K562 (cell line): ENCODE measurements at regions not wholly inside any gene's neighbourhood (a gene's known extent, or its start where the extent isn't known, plus 50 kb on each side); places are given as distances from the start of the nearest gene placed in this dataset.

Experiments used
- MAFG ChIP-seq: fragments of 450-650 bp; conservative IDR thresholded peaks from 2 replicates; pipeline ENCODE4 v1.6.1; 2016; ENCODE audit warnings: missing genetic modification characterization, missing compliant biosample characterization
- MGA ChIP-seq: fragments of 450-650 bp; IDR thresholded peaks from 2 replicates; pipeline ENCODE4 v1.6.1; 2016; ENCODE audit warnings: mild to moderate bottlenecking, moderate library complexity
- THRB ChIP-seq: fragments of 450-650 bp; formaldehyde crosslinking; conservative IDR thresholded peaks from 2 replicates; pipeline ENCODE4 v1.4.0; 2022; ENCODE audit warnings: mild to moderate bottlenecking, missing genetic modification characterization

GRCh38 chr1:47660622-47661021 is 222.8 kb downstream of the FOXD2 start (continued):
- TF ChIP-seq MGA: no peak
- 0 out of 2 replicates have a peak, but pooled peaks have one; percentile 11 for TF ChIP-seq MAFG (tag)
- no peak for TF ChIP-seq THRB (CRISPR knock-in tag)
